Ishikawa (cell line): ENCODE measurements at regions not wholly inside any gene's neighbourhood (a gene's known extent, or its start where the extent isn't known, plus 50 kb on each side); places are given as distances from the start of the nearest gene placed in this dataset.

Experiments used
- CEBPB ChIP-seq: IDR thresholded peaks from 2 replicates; pipeline ENCODE4 v1.6.1; 2012
- CREB1 ChIP-seq: IDR thresholded peaks from 2 replicates; pipeline ENCODE4 v1.6.1; 2012; ENCODE audit warnings: low read depth
- EGR1 ChIP-seq: IDR thresholded peaks from 2 replicates; pipeline ENCODE4 v1.6.1; 2012
- EP300 ChIP-seq: IDR thresholded peaks from 2 replicates; pipeline ENCODE4 v1.6.1; 2012; ENCODE audit warnings: borderline replicate concordance
- FOXM1 ChIP-seq: IDR thresholded peaks from 2 replicates; pipeline ENCODE4 v1.6.1; 2012; ENCODE audit warnings: low read depth, borderline replicate concordance
- NFIC ChIP-seq: IDR thresholded peaks from 2 replicates; pipeline ENCODE4 v1.6.1; 2012
- RAD21 ChIP-seq: IDR thresholded peaks from 2 replicates; pipeline ENCODE4 v1.6.1; 2012; ENCODE audit warnings: low read depth
- REST ChIP-seq: IDR thresholded peaks from 2 replicates; pipeline ENCODE4 v1.6.1; 2012; ENCODE audit warnings: low read depth, mild to moderate bottlenecking
- TAF1 ChIP-seq: IDR thresholded peaks from 2 replicates; pipeline ENCODE4 v1.6.1; 2012; ENCODE audit warnings: low read depth, mild to moderate bottlenecking
- TCF12 ChIP-seq: IDR thresholded peaks from 2 replicates; pipeline ENCODE4 v1.6.1; 2012; ENCODE audit warnings: low read depth
- TEAD4 ChIP-seq: IDR thresholded peaks from 2 replicates; pipeline ENCODE4 v1.6.1; 2012
- USF1 ChIP-seq: IDR thresholded peaks from 2 replicates; pipeline ENCODE4 v1.6.1; 2012
- YY1 ChIP-seq: IDR thresholded peaks from 2 replicates; pipeline ENCODE4 v1.6.1; 2012; ENCODE audit warnings: low read depth
- ZBTB7A ChIP-seq: IDR thresholded peaks from 2 replicates; pipeline ENCODE4 v1.6.1; 2012; ENCODE audit warnings: low read depth
- TF ChIP-seq, protein P1 (sequence below): IDR thresholded peaks from 2 replicates; pipeline ENCODE4 v1.6.1; 2012

DNA sequence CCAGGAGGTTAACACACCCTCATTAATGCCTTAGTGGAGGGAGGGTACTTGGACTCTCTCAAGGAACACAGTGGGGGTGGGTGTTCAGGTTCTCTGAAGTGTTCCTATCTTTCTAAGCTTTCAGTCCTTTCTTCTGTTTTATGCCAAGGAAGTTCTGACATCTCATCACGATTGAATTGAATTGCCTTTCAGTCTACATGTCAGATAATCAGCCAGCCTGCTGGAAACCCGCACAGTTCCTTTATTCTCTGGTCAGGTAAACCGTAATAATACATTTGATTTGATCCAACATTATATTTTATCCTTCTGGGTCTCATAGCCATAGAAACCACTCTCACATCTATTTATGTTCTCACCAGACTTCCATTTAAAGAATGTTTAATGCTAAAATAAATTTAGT is 339.0 kb downstream of the RWDD3 start:
- TF ChIP-seq NFIC (no peak), TCF12 (no peak), EGR1 (no peak), TEAD4 (no peak), EP300 (no peak), CREB1 (no peak), ZBTB7A (no peak), RAD21 (no peak), TAF1 (no peak), YY1 (no peak), REST (no peak), USF1 (no peak), FOXM1 (no peak), CEBPB (no peak)
- TF ChIP-seq, protein P1, sequence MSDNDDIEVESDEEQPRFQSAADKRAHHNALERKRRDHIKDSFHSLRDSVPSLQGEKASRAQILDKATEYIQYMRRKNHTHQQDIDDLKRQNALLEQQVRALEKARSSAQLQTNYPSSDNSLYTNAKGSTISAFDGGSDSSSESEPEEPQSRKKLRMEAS: no peak

GRCh38 chr1:95575291-95575690 is 341.3 kb downstream of the RWDD3 start:
- TF ChIP-seq CEBPB: no peak

DNA sequence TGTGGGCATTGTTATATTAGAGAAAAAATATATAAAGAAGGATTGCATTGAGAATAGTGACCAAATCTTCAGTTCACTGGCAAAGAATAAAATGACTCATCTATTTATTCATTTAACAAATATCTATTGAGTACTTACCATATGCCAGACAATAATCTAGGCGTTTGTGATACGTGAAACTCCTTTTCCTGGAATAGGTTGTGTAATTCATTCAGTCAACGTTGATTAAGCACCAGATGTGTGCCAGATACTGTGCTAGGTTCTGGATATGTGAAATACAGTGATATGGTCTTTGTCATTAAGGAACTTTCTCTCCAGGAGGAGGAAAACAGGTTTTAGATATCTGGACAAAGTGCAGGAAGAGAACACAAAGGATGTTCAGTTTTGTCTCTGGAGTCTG is 344.5 kb downstream of the RWDD3 start:
- no peak for TF ChIP-seq EP300
- no peak for TF ChIP-seq REST
- TF ChIP-seq CREB1: no peak
- no peak for TF ChIP-seq NFIC
- no peak for TF ChIP-seq EGR1
- TF ChIP-seq CEBPB: no peak

- no peak for TF ChIP-seq REST
- TF ChIP-seq, protein P1: no peak
- no peak for TF ChIP-seq EGR1
- no peak for TF ChIP-seq USF1
- TF ChIP-seq YY1: no peak
- no peak for TF ChIP-seq FOXM1
- TF ChIP-seq RAD21: no peak
- TF ChIP-seq NFIC: no peak
These were observed 348.2 kb downstream of the RWDD3 start for GRCh38 chr1:95582191-95582590.

DNA sequence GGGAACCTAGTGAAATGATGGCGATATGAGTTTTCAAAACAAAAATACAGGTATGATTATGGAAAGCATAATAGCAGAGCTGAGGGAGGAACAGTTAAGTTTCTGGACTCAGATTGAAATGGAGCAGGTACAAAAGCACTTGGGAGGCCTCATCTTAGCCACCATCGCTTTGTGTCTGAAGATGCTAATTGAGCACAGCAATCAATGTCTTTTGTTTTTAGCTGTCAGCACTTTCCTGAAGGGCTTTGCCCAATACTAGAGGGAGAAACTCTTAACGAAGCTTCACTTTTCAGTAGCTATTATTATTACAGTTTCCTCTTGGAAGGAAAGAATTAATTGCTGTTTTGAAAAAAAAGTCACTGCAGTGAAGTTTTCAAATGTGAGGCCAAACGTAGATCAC is 348.7 kb downstream of the RWDD3 start:
- TF ChIP-seq REST (no peak), USF1 (no peak)
